ENCODE measurements at regions not wholly inside any gene's neighbourhood (a gene's known extent, or its start where the extent isn't known, plus 50 kb on each side); places are given as distances from the start of the nearest gene placed in this dataset.
A peak's percentile ranks its signal among the peaks of the same experiment; 100 is the strongest.

DNA sequence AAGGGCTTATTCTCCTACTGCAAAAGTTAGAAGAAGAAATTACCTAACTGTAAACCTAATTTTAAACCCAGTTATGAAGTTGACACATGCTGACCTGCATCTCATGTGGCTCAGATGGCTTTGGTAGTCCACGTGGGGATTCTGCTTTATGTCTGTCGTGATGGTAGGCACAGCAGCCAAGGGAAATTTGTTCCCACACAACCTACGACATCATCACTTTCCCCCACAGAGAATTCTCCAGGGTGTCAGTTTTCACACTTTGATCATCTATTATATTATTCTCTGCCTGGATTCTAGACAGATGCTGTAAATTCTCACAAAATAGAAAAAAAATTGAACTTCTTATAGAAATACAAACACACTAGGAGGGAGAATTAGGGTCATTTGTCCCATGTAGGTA is 70.6 kb downstream of the PTHLH start:
- TF ChIP-seq, protein P1, sequence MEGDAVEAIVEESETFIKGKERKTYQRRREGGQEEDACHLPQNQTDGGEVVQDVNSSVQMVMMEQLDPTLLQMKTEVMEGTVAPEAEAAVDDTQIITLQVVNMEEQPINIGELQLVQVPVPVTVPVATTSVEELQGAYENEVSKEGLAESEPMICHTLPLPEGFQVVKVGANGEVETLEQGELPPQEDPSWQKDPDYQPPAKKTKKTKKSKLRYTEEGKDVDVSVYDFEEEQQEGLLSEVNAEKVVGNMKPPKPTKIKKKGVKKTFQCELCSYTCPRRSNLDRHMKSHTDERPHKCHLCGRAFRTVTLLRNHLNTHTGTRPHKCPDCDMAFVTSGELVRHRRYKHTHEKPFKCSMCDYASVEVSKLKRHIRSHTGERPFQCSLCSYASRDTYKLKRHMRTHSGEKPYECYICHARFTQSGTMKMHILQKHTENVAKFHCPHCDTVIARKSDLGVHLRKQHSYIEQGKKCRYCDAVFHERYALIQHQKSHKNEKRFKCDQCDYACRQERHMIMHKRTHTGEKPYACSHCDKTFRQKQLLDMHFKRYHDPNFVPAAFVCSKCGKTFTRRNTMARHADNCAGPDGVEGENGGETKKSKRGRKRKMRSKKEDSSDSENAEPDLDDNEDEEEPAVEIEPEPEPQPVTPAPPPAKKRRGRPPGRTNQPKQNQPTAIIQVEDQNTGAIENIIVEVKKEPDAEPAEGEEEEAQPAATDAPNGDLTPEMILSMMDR (IDR thresholded peaks at IDR 0.05; ENCODE audit: low read depth, low read length) = no peak
- TF ChIP-seq MYC (IDR thresholded peaks at IDR 0.05; ENCODE audit: low read depth, low read length) = no peak
- DNase-seq (ENCODE audit: low read depth) = no peak

DNA sequence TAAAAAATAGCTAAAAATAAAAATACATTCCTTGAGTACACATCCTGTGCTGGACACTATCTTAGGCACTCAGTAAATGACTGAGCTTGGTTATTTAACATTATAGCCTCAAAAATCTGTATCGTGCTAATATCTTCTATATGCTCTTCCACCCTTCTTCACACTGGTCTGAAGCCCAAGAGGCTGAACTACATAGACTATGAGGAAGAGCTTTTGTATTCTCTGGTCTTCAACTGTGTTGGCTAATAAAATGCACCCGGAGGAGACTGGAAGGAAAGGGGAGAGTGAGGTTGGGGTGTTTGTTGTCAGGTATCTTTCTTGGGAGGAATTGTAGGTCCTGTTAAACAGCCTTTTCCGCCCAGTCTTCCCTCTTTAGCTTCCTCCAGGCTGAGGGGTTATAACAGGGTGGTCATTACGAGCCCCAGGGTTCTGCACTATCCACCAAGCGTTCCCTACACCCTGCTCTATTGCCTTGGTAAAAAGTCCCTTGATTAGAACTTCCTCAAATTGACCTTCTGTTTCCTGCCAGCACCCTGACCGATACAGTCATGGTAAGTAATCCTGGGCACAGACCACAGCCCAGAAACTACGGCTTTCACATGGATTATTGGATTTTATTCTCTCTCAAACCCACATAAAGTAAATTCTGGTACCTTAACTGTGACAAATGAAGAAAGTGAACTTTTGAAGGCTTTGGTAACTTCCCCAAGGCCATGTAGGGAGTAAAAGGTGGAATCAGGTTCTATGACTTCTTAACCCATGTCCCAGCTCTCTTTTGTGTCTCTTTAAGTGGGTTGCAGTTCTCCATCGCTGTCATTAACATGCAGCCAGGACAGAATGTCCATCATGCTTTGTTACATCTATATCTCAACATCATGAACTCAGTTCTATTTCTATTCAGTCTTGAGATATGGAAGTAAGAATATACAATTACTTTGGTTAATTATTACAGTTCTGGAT is 71.3 kb downstream of the PTHLH start:
- TF ChIP-seq, protein P1 (IDR thresholded peaks at IDR 0.05; ENCODE audit: low read depth, low read length) = no peak
- TF ChIP-seq POLR2A (IDR thresholded peaks at IDR 0.05; ENCODE audit: extremely low read depth, insufficient read length) (no peak), MYC (IDR thresholded peaks at IDR 0.05; ENCODE audit: low read depth, low read length) (no peak)
- TF ChIP-seq, protein P2, sequence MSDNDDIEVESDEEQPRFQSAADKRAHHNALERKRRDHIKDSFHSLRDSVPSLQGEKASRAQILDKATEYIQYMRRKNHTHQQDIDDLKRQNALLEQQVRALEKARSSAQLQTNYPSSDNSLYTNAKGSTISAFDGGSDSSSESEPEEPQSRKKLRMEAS (IDR thresholded peaks at IDR 0.05; ENCODE audit: low read depth, low read length) = no peak
- peak; percentile 62 for DNase-seq (ENCODE audit: low read depth)
- no peak overlapping the region for H3K4me3 ChIP-seq (ENCODE audit: low read depth, low read length)

More for the DNA sequence above, 70.6 kb downstream of the PTHLH start:
- H3K4me3 ChIP-seq (ENCODE audit: low read depth, low read length) = no peak overlapping the region

DNA sequence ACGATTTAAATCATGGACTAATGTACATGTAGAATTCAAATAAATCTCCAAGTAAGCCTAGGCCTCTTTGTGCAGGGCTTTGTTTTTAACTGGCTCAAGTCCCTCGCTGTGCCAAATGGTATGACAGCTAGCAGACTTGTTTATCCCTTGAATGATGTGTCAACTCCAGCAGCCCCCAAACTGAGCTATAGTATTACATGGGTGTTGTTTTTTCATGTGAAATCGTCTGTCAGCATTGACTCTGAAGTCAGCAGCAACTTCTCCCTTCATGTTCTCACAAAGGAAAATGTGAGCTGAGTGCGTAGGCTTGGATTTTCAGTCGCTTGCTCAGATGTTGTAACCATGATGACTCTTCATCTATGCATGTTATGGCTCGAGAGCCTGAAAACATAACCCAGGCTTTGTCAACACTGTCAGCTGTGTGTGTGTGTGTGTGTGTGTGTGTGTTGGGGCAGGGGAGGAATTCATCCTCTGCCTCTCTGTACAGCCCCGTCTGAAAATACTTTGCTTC is 73.3 kb downstream of the PTHLH start:
- no peak for DNase-seq (ENCODE audit: low read depth)
- TF ChIP-seq, protein P1 (IDR thresholded peaks at IDR 0.05; ENCODE audit: low read depth, low read length) = no peak
- no peak for TF ChIP-seq MYC (IDR thresholded peaks at IDR 0.05; ENCODE audit: low read depth, low read length)
- TF ChIP-seq POLR2A (IDR thresholded peaks at IDR 0.05; ENCODE audit: extremely low read depth, insufficient read length) = no peak
- TF ChIP-seq, protein P2 (IDR thresholded peaks at IDR 0.05; ENCODE audit: low read depth, low read length) = no peak
- H3K4me3 ChIP-seq (ENCODE audit: low read depth, low read length) = no peak overlapping the region

DNA sequence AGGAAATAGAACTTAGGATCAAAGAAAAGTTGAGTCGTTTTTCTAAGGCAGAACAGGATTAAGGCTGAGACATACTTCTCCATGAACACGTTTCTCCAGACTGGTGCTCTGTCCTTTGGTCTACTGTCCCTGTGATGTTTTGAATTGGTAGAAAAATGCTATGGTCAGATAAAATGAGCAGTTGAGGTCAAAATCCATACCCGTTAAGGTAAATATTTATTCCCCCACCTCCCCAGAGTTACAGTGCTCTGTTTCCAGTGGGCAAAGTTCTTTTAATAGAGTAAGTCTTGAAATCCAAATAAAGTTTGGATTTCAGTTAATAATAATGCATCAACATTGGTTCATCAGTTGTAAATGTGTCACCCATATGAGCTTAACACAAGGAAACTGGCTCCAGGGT is 74.5 kb downstream of the PTHLH start:
- no peak for DNase-seq (ENCODE audit: low read depth)
- TF ChIP-seq POLR2A (IDR thresholded peaks at IDR 0.05; ENCODE audit: extremely low read depth, insufficient read length) (no peak), MYC (IDR thresholded peaks at IDR 0.05; ENCODE audit: low read depth, low read length) (no peak)
- TF ChIP-seq, protein P1 (IDR thresholded peaks at IDR 0.05; ENCODE audit: low read depth, low read length) = no peak
- TF ChIP-seq, protein P2 (IDR thresholded peaks at IDR 0.05; ENCODE audit: low read depth, low read length) = no peak
- H3K4me3 ChIP-seq (ENCODE audit: low read depth, low read length) = no peak overlapping the region

DNA sequence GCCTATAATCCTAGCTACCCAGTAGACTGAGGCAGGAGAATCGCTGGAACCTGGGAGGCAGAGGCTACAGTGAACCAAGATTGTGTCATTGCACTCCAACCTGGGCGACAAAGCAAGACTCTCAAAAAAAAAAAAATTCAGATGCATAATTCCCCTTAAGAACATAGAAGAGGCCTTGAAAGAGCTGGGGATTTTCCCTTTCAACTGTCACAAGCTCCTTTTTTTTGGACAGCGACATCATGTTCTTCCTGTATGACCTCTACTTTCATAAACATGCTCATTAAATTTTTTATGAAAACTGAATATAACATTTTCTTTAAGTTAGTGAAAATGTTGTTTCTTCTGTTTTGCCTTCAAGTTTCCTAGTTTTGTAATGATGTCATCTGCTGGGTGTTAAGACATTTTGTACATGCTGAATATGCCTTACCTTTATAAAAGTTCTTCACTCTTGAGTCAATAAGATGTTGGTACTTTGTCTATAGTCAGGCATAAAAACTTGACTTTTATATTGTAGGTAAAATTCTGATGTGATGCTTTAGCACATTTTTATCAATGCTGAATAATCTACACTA is 76.0 kb downstream of the PTHLH start:
- TF ChIP-seq, protein P2 (IDR thresholded peaks at IDR 0.05; ENCODE audit: low read depth, low read length) = no peak
- TF ChIP-seq MYC (IDR thresholded peaks at IDR 0.05; ENCODE audit: low read depth, low read length) (no peak), POLR2A (IDR thresholded peaks at IDR 0.05; ENCODE audit: extremely low read depth, insufficient read length) (no peak)
- TF ChIP-seq, protein P1 (IDR thresholded peaks at IDR 0.05; ENCODE audit: low read depth, low read length) = no peak
- no peak for DNase-seq (ENCODE audit: low read depth)
- no peak overlapping the region for H3K4me3 ChIP-seq (ENCODE audit: low read depth, low read length)

Data from NB4 (cell line).